ENCODE measurements at regions not wholly inside any gene's neighbourhood (a gene's known extent, or its start where the extent isn't known, plus 50 kb on each side); places are given as distances from the start of the nearest gene placed in this dataset.

DNA sequence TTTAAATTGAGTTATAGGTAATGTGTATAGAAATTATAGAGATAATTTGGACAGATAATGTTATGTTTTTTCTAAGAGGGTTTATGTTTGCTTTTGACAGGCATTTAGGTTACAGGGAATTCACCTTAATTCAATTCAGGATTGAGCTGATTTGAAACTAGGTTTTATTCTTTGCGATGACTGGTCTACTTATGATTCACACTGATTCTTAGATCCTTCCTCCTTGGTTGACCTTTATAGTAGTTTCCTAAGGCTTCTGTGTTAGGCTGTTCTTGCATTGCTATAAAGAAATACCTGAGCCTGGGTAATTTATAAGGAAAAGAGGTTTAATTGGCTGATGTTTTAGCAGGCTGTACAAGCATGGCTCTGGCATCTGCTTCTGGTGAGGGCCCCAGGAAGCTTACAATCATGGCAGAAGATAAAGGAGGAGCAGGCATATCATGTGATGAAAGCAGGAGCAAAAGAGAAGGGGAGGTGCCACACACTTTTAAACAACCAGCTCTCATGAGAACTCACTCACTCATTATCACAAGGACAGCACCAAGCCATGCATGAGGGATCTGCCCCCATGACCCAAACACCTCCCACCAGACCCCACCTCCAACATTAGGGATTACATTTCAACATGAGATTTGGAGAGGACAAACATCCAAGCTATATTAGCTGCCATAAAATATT, 155.0 kb upstream of the SFRP2 start:
- H3K36me3 ChIP-seq (replicated peaks in 1 of 2): no peaks in the 10 kb centered on the region
- H3K9me3 ChIP-seq (replicated peaks in 1 of 3): peaks cover 0 to 4% (median 0%) of the 10 kb centered on the region in 3 donors
- TF ChIP-seq, protein P1, sequence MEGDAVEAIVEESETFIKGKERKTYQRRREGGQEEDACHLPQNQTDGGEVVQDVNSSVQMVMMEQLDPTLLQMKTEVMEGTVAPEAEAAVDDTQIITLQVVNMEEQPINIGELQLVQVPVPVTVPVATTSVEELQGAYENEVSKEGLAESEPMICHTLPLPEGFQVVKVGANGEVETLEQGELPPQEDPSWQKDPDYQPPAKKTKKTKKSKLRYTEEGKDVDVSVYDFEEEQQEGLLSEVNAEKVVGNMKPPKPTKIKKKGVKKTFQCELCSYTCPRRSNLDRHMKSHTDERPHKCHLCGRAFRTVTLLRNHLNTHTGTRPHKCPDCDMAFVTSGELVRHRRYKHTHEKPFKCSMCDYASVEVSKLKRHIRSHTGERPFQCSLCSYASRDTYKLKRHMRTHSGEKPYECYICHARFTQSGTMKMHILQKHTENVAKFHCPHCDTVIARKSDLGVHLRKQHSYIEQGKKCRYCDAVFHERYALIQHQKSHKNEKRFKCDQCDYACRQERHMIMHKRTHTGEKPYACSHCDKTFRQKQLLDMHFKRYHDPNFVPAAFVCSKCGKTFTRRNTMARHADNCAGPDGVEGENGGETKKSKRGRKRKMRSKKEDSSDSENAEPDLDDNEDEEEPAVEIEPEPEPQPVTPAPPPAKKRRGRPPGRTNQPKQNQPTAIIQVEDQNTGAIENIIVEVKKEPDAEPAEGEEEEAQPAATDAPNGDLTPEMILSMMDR (IDR thresholded peaks at IDR 0.05): no peak
- 73 to 94% (median 81%) methylated on average over 1 of the region's 1 CpG for WGBS, 4 donors
- DNase-seq: no peak
- no peak overlapping the region for H3K27ac ChIP-seq
- intact Hi-C loops (cut with DNase I): no loop called here
- H3K4me3 ChIP-seq: no peak overlapping the region
- no peaks in the 10 kb centered on the region for H3K4me1 ChIP-seq (replicated peaks in 1 of 2)
- no peaks in the 10 kb centered on the region for H3K27me3 ChIP-seq

DNA sequence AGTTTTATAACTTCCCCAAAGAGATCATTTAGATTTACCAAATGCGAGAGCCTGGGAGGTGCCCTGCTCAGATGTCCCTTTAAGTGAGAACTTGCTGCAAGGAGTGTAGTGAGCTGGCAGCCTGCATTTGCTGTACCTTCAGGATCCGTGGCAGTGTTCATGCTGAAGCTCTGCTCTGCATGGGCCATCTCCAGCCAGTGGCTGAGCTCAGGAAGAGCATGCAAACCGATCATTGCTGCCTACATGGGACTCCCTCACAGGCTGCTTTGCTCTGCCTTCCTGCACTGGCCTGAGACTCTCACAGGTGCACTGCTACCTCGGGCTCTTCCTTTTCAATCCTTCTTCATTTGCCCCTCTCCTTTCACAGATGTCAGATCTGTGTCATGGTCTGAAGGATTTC, 152.0 kb upstream of the SFRP2 start:
- WGBS, 4 donors: 48 to 60% (median 59%) methylated on average over 4 of the region's 4 CpGs
- Histone ChIP-seq H3K27ac (no peak overlapping the region), H3K9me3 (replicated peaks in 1 of 3) (peaks cover 0 to 4% (median 0%) of the 10 kb centered on the region in 3 donors), H3K27me3 (no peaks in the 10 kb centered on the region), H3K4me1 (replicated peaks in 1 of 2) (no peaks in the 10 kb centered on the region), H3K4me3 (no peak overlapping the region), H3K36me3 (replicated peaks in 1 of 2) (no peaks in the 10 kb centered on the region)
- intact Hi-C loops (cut with DNase I): no loop called here
- no peak for DNase-seq
- TF ChIP-seq, protein P1 (IDR thresholded peaks at IDR 0.05): no peak
- no peak for TF ChIP-seq POLR2A (IDR thresholded peaks at IDR 0.05)

DNA sequence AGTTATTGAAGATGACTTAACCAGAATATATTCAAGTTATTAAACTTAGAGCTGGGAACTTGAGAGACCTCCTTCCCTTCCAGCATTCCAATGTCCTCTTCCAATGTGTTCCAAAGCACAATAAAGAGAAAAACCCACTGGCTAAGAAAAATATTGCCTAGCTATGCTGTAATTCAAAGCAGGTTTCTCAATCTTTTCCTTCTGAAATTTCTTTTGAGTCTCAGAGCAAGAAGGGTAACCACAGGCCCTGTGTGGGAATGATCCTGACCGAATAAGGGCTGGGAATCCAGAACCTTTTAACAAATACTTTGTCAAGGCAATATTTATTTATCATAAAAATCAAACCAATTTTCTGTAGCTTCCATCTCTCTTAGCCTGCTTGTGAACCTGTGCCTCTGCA, 150.7 kb upstream of the SFRP2 start:
- H3K4me1 ChIP-seq (replicated peaks in 1 of 2): no peaks in the 10 kb centered on the region
- DNase-seq: no peak
- H3K9me3 ChIP-seq (replicated peaks in 1 of 3): no peaks in the 10 kb centered on the region
- no peaks in the 10 kb centered on the region for H3K27me3 ChIP-seq
- no peaks in the 10 kb centered on the region for H3K36me3 ChIP-seq (replicated peaks in 1 of 2)
- TF ChIP-seq, protein P1 (IDR thresholded peaks at IDR 0.05): no peak
- TF ChIP-seq POLR2A (IDR thresholded peaks at IDR 0.05): no peak
- WGBS, 4 donors: 72 to 85% (median 77%) methylated on average over 1 of the region's 1 CpG
- H3K27ac ChIP-seq: no peak overlapping the region
- intact Hi-C loops (cut with DNase I): no loop called here
- no peak overlapping the region for H3K4me3 ChIP-seq

DNA sequence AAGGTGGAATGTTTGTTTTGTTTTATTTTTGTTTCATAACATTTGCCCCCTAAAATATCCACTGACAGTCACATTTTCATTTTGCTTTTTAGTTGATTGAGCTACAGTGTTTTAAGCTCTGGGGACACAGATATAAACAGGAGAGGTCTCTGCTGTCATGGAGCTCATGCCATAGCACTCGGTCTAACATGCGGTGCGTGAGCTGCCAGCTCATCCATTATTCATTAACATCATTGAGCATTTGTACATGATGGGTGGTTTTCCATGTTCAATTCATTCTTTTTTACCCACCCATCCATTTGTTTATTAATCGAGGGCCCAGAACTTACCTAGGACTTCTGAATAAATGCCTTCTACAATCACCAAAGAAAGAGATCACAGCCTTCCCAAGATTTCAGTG, 150.1 kb upstream of the SFRP2 start:
- no peak for TF ChIP-seq POLR2A (IDR thresholded peaks at IDR 0.05)
- TF ChIP-seq, protein P1 (IDR thresholded peaks at IDR 0.05): no peak
- no peaks in the 10 kb centered on the region for H3K4me1 ChIP-seq (replicated peaks in 1 of 2)
- H3K27me3 ChIP-seq: no peaks in the 10 kb centered on the region
- H3K36me3 ChIP-seq (replicated peaks in 1 of 2): no peaks in the 10 kb centered on the region
- H3K4me3 ChIP-seq: no peak overlapping the region
- DNase-seq: no peak
- no peaks in the 10 kb centered on the region for H3K9me3 ChIP-seq (replicated peaks in 1 of 3)
- 84 to 86% (median 84%) methylated on average over 4 of the region's 4 CpGs for WGBS, 4 donors
- H3K27ac ChIP-seq: no peak overlapping the region
- intact Hi-C loops (cut with DNase I): no loop called here
